Liver (tissue), 8 donors: ENCODE measurements at regions not wholly inside any gene's neighbourhood (a gene's known extent, or its start where the extent isn't known, plus 50 kb on each side); places are given as distances from the start of the nearest gene placed in this dataset.

ENCODE experiments used
- DNase-seq: peaks from one replicate; pipeline ENCODE4 v3.0.0-alpha.2; 2017; ENCODE audit warnings: low spot score
- H3K27ac ChIP-seq, 2 donors: one replicate each; pipeline ENCODE4 v1.7.0; 2013; ENCODE audit warnings: inconsistent platforms in 2 of 2, low read length in 2 of 2, control low read depth in 1 of 2, low read depth in 1 of 2, mild to moderate bottlenecking in 1 of 2
- H3K27me3 ChIP-seq, 4 donors: one replicate each; pipeline versions ENCODE4 v1.6.1 to v1.7.0; 2013; ENCODE audit warnings: low read length in 3 of 4, inconsistent platforms in 1 of 4, mild to moderate bottlenecking in 1 of 4, moderate library complexity in 1 of 4; ENCODE audit not compliant: control insufficient read depth in 4 of 4, insufficient read depth in 4 of 4
- H3K36me3 ChIP-seq, 4 donors: one replicate each; pipeline versions ENCODE4 v1.6.1 to v1.7.0; 2013; ENCODE audit warnings: low read length in 3 of 4, mild to moderate bottlenecking in 3 of 4, low read depth in 1 of 4, moderate library complexity in 1 of 4; ENCODE audit not compliant: control insufficient read depth in 4 of 4, insufficient read depth in 3 of 4
- H3K4me1 ChIP-seq, 4 donors: one replicate each; pipeline versions ENCODE4 v1.6.1 to v1.7.0; 2013; ENCODE audit warnings: low read length in 3 of 4, mild to moderate bottlenecking in 3 of 4, moderate library complexity in 1 of 4; ENCODE audit not compliant: control insufficient read depth in 4 of 4, insufficient read depth in 4 of 4
- H3K4me3 ChIP-seq, 3 donors: one replicate each; pipeline versions ENCODE4 v1.6.1 to v1.7.0; 2013; ENCODE audit warnings: low read length in 3 of 3, control low read depth in 1 of 3, low read depth in 1 of 3, mild to moderate bottlenecking in 1 of 3
- H3K9ac ChIP-seq, 2 donors: one replicate each; pipeline ENCODE4 v1.7.0; 2013; ENCODE audit warnings: low read length in 2 of 2, mild to moderate bottlenecking in 2 of 2, moderate library complexity in 2 of 2, control low read depth in 1 of 2, low read depth in 1 of 2
- H3K9me3 ChIP-seq, 4 donors: one replicate each; pipeline versions ENCODE4 v1.6.1 to v1.7.0; 2013; ENCODE audit warnings: low read length in 3 of 4; ENCODE audit not compliant: control insufficient read depth in 4 of 4
- ATF3 ChIP-seq: IDR thresholded peaks from 2 replicates; pipeline ENCODE4 v1.6.1; 2016; ENCODE audit warnings: antibody characterized with exemption
- CTCF ChIP-seq: fragments of 150-350 bp; IDR thresholded peaks from 2 replicates; pipeline ENCODE4 v1.5.1; 2017; ENCODE audit warnings: improper control_type of control experiment, low read depth, low read length; ENCODE audit not compliant: missing input control
- EGR1 ChIP-seq, 2 donors: IDR thresholded peaks; 2 replicates each; pipeline ENCODE4 v1.6.1; 2016 to 2018; ENCODE audit warnings: antibody characterized with exemption in 2 of 2, low read depth in 2 of 2
- FOXA1 ChIP-seq: IDR thresholded peaks from 2 replicates; pipeline ENCODE4 v1.6.1; 2016; ENCODE audit warnings: antibody characterized with exemption
- FOXA2 ChIP-seq: IDR thresholded peaks from 2 replicates; pipeline ENCODE4 v1.6.1; 2016; ENCODE audit warnings: antibody characterized with exemption
- GABPA ChIP-seq, 2 donors: IDR thresholded peaks in 1 of 2; conservative IDR thresholded peaks in 1 of 2; 2 replicates each; pipeline ENCODE4 v1.6.1; 2016; ENCODE audit warnings: antibody characterized with exemption in 2 of 2, mild to moderate bottlenecking in 1 of 2, moderate library complexity in 1 of 2
- HNF4A ChIP-seq, 2 donors: conservative IDR thresholded peaks; 2 replicates each; pipeline ENCODE4 v1.6.1; 2016; ENCODE audit warnings: antibody characterized with exemption in 2 of 2, mild to moderate bottlenecking in 2 of 2
- HNF4G ChIP-seq: IDR thresholded peaks from 2 replicates; pipeline ENCODE4 v1.6.1; 2016; ENCODE audit warnings: antibody characterized with exemption
- JUND ChIP-seq, 2 donors: IDR thresholded peaks; 2 replicates each; pipeline ENCODE4 v1.6.1; 2016; ENCODE audit warnings: antibody characterized with exemption in 2 of 2
- MAX ChIP-seq: IDR thresholded peaks from 2 replicates; pipeline ENCODE4 v1.6.1; 2016; ENCODE audit warnings: antibody characterized with exemption
- NR2F2 ChIP-seq: IDR thresholded peaks from 2 replicates; pipeline ENCODE4 v1.6.1; 2016; ENCODE audit warnings: antibody characterized with exemption
- SP1 ChIP-seq: IDR thresholded peaks from 2 replicates; pipeline ENCODE4 v1.6.1; 2018; ENCODE audit warnings: antibody characterized with exemption, mild to moderate bottlenecking
- TAF1 ChIP-seq: conservative IDR thresholded peaks from 2 replicates; pipeline ENCODE4 v1.6.1; 2016; ENCODE audit warnings: antibody characterized with exemption, mild to moderate bottlenecking
- YY1 ChIP-seq: IDR thresholded peaks from 2 replicates; pipeline ENCODE4 v1.6.1; 2016; ENCODE audit warnings: antibody characterized with exemption, mild to moderate bottlenecking
- WGBS: extraction: QIAGEN DNeasy Blood & Tissue Kit; methylation state at CpG from one replicate; pipeline ENCODE4 v1.1.7; 2013; 5-methylcytosine and 5-hydroxymethylcytosine counted together
- donor health status: healthy.
- donor health status: healthy.
- donor health status: healthy.
- donor health status: healthy.
- donor health status: healthy.

GRCh38 chr6:170129691-170130171, 161.1 kb downstream of the DLL1 start:
- Histone ChIP-seq H3K4me1 (peaks cover 10 to 18% (median 13%) of the 10 kb centered on the region in 4 donors), H3K27ac (peak overlapping the region; percentile 78 to 92), H3K9ac (no peak overlapping the region), H3K36me3 (no peaks in the 10 kb centered on the region), H3K4me3 (no peak overlapping the region), H3K27me3 (no peaks in the 10 kb centered on the region), H3K9me3 (no peaks in the 10 kb centered on the region)
- 37% methylated on average over 14 of the region's 14 CpGs for WGBS
- TF ChIP-seq HNF4A (conservative IDR thresholded peaks at IDR 0.05) (no peak), YY1 (no peak), GABPA (IDR thresholded peaks at IDR 0.05 in 1 of 2, conservative IDR thresholded peaks at IDR 0.05 in 1 of 2) (no peak), TAF1 (no peak), ATF3 (no peak), MAX (no peak)
- DNase-seq: peak; percentile 16

GRCh38 chr6:170128811-170129681, 161.8 kb downstream of the DLL1 start:
- peak; percentile 29 for DNase-seq
- H3K27ac ChIP-seq: peak overlapping the region in 1 of 2 donors; percentile 78
- no peaks in the 10 kb centered on the region for H3K9me3 ChIP-seq
- TF ChIP-seq EGR1 (IDR thresholded peaks at IDR 0.05; ENCODE audit: low read depth in 2 of 2): no peak
- TF ChIP-seq TAF1: no peak
- no peak for TF ChIP-seq CTCF
- TF ChIP-seq HNF4A (conservative IDR thresholded peaks at IDR 0.05): no peak
- no peak for TF ChIP-seq SP1
- TF ChIP-seq HNF4G: no peak
- TF ChIP-seq FOXA2: no peak
- no peak for TF ChIP-seq ATF3
- TF ChIP-seq JUND (IDR thresholded peaks at IDR 0.05): no peak
- no peak for TF ChIP-seq NR2F2
- TF ChIP-seq MAX: no peak
- no peak for TF ChIP-seq YY1
- no peak for TF ChIP-seq FOXA1
- H3K9ac ChIP-seq: no peak overlapping the region
- H3K36me3 ChIP-seq: no peaks in the 10 kb centered on the region
- H3K4me3 ChIP-seq: no peak overlapping the region
- no peaks in the 10 kb centered on the region for H3K27me3 ChIP-seq
- WGBS: 93% methylated on average over 34 of the region's 34 CpGs
- peaks cover 10 to 18% (median 13%) of the 10 kb centered on the region in 4 donors for H3K4me1 ChIP-seq

- Histone ChIP-seq H3K4me1 (peaks cover 10 to 18% (median 13%) of the 10 kb centered on the region in 4 donors), H3K9me3 (no peaks in the 10 kb centered on the region), H3K4me3 (no peak overlapping the region), H3K36me3 (no peaks in the 10 kb centered on the region), H3K27me3 (no peaks in the 10 kb centered on the region), H3K9ac (no peak overlapping the region), H3K27ac (no peak overlapping the region)
- WGBS: 94% methylated on average over 10 of the region's 10 CpGs
- peak; percentile 2 for DNase-seq
- no peak for TF ChIP-seq HNF4A (conservative IDR thresholded peaks at IDR 0.05)
- TF ChIP-seq NR2F2: no peak
Observed at GRCh38 chr6:170128346-170128745, 162.5 kb downstream of the DLL1 start.
